ENCODE measurements at regions not wholly inside any gene's neighbourhood (a gene's known extent, or its start where the extent isn't known, plus 50 kb on each side); places are given as distances from the start of the nearest gene placed in this dataset.

DNA sequence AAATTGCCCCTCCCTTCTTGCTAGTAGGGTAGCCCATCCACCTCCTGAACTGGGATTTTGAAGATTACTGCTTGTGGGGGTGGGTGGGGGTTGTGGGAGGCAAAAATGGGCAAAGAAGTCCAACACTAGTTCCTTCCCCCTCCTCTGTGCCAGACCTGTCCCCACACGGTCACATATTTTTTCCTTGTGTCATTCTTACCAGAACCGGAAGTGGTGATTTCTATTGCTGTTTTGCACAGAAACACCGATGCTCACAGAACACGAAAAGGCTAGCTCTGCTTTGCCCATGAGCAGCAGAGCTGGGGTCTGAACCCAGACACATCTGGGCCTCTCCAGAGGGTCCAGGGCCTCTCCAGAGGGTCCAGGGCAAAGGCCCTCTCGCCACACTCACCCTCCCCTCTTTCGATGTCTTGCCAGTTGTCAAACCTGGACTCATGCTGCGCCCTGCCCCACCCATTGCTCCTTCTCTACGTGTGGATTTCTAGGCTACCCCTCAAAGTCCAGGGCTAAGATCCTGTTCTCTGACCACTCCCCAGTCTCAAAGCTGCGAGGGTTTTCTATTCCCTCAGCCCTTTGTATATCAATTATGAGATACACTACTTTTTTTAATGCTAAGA lies 264.4 kb upstream of the MSX2 start:
- Histone ChIP-seq H3K4me2 (ENCODE audit: insufficient read depth, low read length) (no peak overlapping the region), H3K27me3 (ENCODE audit: control insufficient read depth in 2 of 2, insufficient read depth in 2 of 2, low read length in 2 of 2) (no peaks in the 10 kb centered on the region), H4K20me1 (replicated peaks; ENCODE audit: control insufficient read depth, extremely low read depth, insufficient read depth, low read length) (no peaks in the 10 kb centered on the region), H3K9ac (replicated peaks; ENCODE audit: extremely low read depth, insufficient read depth, low read length) (no peak overlapping the region), H3K9me3 (replicated peaks; ENCODE audit: control insufficient read depth, insufficient read depth, low read length) (peaks cover 5% of the 10 kb centered on the region), H2AFZ (ENCODE audit: low read depth, low read length) (no peak overlapping the region), H3K27ac (ENCODE audit: insufficient read depth, low read depth, low read length) (no peak overlapping the region), H3K4me1 (ENCODE audit: control insufficient read depth, extremely low read depth, insufficient read depth, low read length) (no peaks in the 10 kb centered on the region), H3K4me3 (replicated peaks in 1 of 3; ENCODE audit: insufficient read depth in 1 of 3, low read depth in 1 of 3, low read length in 3 of 3) (no peak overlapping the region), H3K36me3 (ENCODE audit: control insufficient read depth in 2 of 2, extremely low read depth in 1 of 2, insufficient read depth in 2 of 2, low read length in 2 of 2) (no peaks in the 10 kb centered on the region), H3K9me1 (replicated peaks; ENCODE audit: control insufficient read depth, extremely low read depth, insufficient read depth, low read length) (no peaks in the 10 kb centered on the region), H3K79me2 (ENCODE audit: control insufficient read depth, insufficient read depth, low read length) (no peaks in the 10 kb centered on the region)
- dilution Hi-C loops (cut with MboI; ENCODE audit: extremely low pct_ligation_motif_present, low sequenced_read_pairs) (no loop called here), intact Hi-C loops (cut with micrococcal nuclease) (no loop called here)
- FAIRE-seq (no peak), DNase-seq (ENCODE audit: low read depth, low spot score) (no peak)
- POLR2A ChIA-PET, result no interaction called here
- CTCF ChIA-PET, result no interaction called here
- BruUV-seq (replicated peaks), result no TSS peak
- TF ChIP-seq POLR2A (IDR thresholded peaks at IDR 0.05; ENCODE audit: low read depth, low read length) (no peak), JUN (IDR thresholded peaks at IDR 0.05; ENCODE audit: borderline replicate concordance, insufficient read depth, insufficient read length, low read depth) (no peak), FOS (IDR thresholded peaks at IDR 0.05; ENCODE audit: borderline replicate concordance, insufficient read depth, low read length) (no peak), GATA2 (IDR thresholded peaks at IDR 0.05; ENCODE audit: insufficient read depth, insufficient read length, low read depth, low read length) (no peak), POLR2AphosphoS5 (IDR thresholded peaks at IDR 0.05; ENCODE audit: insufficient read depth, low read depth, low read length) (no peak), MYC (IDR thresholded peaks at IDR 0.05; ENCODE audit: low read depth, low read length) (no peak), EZH2 (IDR thresholded peaks at IDR 0.05; ENCODE audit: borderline replicate concordance, low read depth, low read length, severe bottlenecking) (no peak)
- TF ChIP-seq, protein P1, sequence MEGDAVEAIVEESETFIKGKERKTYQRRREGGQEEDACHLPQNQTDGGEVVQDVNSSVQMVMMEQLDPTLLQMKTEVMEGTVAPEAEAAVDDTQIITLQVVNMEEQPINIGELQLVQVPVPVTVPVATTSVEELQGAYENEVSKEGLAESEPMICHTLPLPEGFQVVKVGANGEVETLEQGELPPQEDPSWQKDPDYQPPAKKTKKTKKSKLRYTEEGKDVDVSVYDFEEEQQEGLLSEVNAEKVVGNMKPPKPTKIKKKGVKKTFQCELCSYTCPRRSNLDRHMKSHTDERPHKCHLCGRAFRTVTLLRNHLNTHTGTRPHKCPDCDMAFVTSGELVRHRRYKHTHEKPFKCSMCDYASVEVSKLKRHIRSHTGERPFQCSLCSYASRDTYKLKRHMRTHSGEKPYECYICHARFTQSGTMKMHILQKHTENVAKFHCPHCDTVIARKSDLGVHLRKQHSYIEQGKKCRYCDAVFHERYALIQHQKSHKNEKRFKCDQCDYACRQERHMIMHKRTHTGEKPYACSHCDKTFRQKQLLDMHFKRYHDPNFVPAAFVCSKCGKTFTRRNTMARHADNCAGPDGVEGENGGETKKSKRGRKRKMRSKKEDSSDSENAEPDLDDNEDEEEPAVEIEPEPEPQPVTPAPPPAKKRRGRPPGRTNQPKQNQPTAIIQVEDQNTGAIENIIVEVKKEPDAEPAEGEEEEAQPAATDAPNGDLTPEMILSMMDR (IDR thresholded peaks at IDR 0.05; ENCODE audit: extremely low read depth in 1 of 2, insufficient read depth in 1 of 2, low read depth in 1 of 2, low read length in 2 of 2), result no peak
- TF ChIP-seq, protein P2, sequence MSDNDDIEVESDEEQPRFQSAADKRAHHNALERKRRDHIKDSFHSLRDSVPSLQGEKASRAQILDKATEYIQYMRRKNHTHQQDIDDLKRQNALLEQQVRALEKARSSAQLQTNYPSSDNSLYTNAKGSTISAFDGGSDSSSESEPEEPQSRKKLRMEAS (IDR thresholded peaks at IDR 0.05; ENCODE audit: insufficient read depth, insufficient read length), result no peak
